Daoy (cell line): ENCODE measurements at regions not wholly inside any gene's neighbourhood (a gene's known extent, or its start where the extent isn't known, plus 50 kb on each side); places are given as distances from the start of the nearest gene placed in this dataset.

Experiments
- DNase-seq: peaks from one replicate; pipeline ENCODE4 v3.0.0-alpha.2; 2015; ENCODE audit warnings: low read depth

DNA sequence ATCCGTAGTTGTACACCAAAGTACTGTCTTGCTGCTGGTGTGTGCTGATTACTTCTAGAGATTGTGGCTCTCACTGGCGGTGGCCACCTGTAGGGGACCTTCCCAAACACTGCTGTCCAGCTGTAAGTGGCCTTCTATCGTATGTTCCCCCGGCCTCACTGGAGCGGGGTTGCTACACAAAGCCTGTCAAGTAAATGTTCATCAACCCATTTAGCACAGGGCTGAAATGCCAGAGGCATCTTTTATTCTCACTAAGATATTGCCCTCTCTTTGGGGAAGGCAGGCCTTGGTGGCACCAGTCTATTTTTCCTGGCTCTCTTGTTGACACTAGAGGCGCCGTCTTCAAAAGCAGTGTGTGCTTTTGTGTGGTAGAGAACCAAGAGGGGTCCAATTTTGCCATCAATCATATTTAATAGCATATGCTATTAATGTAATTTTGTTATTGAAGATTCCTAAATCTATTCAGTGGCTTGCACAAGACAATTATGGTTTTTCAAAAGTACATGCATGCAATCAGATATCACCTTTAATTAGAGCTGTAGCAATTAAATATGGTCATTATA lies 514.4 kb upstream of the SALL1 start:
- no peak for DNase-seq

- DNase-seq, result no peak
These were observed 507.5 kb upstream of the SALL1 start for GRCh38 chr16:51658531-51658930.

GRCh38 chr16:51657848-51658247 lies 506.8 kb upstream of the SALL1 start:
- no peak for DNase-seq

DNA sequence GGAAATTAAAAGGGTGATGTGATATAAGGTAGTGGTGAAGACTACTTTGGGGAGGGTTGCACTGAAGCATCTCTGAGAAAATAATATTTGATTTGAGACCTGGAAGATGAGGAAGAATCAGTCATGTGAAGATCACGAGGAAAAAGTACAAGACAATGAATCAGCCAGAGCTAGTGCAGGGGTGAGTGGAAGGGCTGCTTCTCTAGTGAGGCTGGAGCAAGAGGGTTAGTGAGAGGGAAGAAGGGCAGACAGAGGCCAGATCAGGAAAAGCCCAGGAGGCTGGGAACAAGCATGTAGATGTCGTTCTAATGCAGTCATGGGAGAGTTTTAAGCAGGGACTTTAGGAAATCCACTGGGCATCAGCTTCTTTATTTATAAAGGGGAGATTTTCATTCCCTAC lies 504.2 kb upstream of the SALL1 start:
- no peak for DNase-seq

GRCh38 chr16:51651061-51651466 lies 500.0 kb upstream of the SALL1 start:
- no peak for DNase-seq

- no peak for DNase-seq
These were observed 498.6 kb upstream of the SALL1 start for GRCh38 chr16:51649631-51650030.

DNA sequence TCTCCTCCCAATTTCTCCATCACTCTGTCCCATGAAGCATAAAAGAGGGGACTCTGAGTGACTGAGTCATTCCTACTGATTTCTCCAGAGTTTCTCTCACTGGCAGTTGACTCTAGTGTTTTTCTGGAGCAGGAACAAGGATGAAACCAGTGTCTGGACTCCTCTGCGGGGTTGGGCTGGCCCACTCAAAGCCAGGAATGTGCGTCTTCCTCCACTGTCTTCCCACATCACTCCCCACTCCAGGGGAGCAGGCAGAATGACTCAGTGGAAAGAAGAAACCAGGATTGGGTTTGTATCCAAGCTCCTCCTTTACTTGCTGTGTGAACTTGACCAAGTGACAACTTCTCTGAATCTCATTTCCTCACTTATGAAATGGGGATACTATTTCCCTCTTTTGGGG lies 497.5 kb upstream of the SALL1 start:
- no peak for DNase-seq

- DNase-seq, result no peak
These were observed 490.2 kb upstream of the SALL1 start for GRCh38 chr16:51641191-51641765.

- no peak for DNase-seq
These were observed 489.1 kb upstream of the SALL1 start for GRCh38 chr16:51640196-51640595.

GRCh38 chr16:51638339-51639135 lies 487.5 kb upstream of the SALL1 start:
- DNase-seq, result no peak

DNA sequence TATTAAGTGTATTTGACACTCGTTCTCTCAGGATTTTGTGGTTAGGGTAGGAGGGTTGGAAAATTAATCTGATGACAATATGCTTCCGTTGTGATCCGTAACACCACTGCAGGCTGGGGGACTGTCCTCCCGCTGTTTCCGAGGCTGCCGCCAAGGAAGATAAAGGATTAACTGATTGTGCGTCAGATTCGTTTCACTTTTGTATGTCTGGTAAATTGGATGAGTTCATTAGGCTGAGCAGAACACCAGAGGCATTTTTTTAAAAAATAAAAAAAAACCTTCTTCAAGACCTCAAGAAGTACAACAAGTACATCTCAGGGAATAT lies 486.7 kb upstream of the SALL1 start:
- no peak for DNase-seq

GRCh38 chr16:51636920-51637769 lies 486.1 kb upstream of the SALL1 start:
- DNase-seq, result peak; percentile 1

GRCh38 chr16:51635181-51635580 lies 484.1 kb upstream of the SALL1 start:
- no peak for DNase-seq

GRCh38 chr16:51630076-51630475 lies 479.0 kb upstream of the SALL1 start:
- DNase-seq, result no peak

- DNase-seq, result no peak
These were observed 478.5 kb upstream of the SALL1 start for GRCh38 chr16:51629576-51629975.

- no peak for DNase-seq
These were observed 473.2 kb upstream of the SALL1 start for GRCh38 chr16:51624080-51624775.

- no peak for DNase-seq
These were observed 470.5 kb upstream of the SALL1 start for GRCh38 chr16:51621610-51622009.

- no peak for DNase-seq
These were observed 464.1 kb upstream of the SALL1 start for GRCh38 chr16:51615141-51615540.

- DNase-seq, result no peak
These were observed 456.2 kb upstream of the SALL1 start for GRCh38 chr16:51607201-51607651.

- no peak for DNase-seq
These were observed 445.2 kb upstream of the SALL1 start for GRCh38 chr16:51596247-51596646.

DNA sequence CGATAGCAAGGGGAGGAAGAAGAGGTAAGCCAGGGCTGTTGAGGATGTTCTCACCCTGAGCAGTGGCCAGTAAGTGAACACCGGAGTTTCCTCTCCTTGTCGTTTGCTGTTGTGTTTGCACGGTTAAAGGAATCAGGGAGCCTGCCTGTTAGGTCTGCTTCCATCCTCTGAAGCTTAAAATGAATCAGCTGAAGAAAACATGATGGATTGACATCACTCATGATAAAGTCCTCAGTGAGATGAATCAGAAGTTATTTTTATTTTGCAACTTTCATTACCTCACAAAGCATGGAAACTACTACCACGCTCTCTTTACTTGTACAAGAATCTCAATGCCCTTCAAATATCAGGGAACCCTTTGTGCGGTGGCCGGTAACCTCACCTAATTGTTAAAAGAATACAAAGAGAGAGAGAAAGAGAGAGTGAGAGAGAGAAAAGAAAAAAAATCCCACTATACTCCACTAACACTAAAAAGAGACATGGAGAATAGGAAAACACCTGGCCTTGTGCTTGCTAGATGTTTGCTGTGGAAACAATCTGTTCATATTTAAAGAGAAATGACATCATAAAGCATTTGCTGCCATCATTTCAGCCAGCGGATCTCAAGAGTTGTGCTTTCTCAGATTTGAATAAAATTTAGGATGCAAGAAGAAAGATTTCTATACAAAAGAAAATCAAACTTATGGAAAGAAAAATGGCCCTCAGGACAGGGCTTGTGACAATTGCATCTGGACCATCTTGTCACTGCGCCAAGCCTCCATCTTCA lies 441.6 kb upstream of the SALL1 start:
- no peak for DNase-seq
